Fibroblast of lung (primary cell): ENCODE measurements at regions not wholly inside any gene's neighbourhood (a gene's known extent, or its start where the extent isn't known, plus 50 kb on each side); places are given as distances from the start of the nearest gene placed in this dataset.

Experiments used
- DNase-seq, 2 donors: peaks; one replicate each; pipeline versions ENCODE4 v3.0.0 to v3.0.0-alpha.2; 2010; ENCODE audit warnings: low read depth in 2 of 2
- H2AFZ ChIP-seq: 2 replicates; pipeline ENCODE4 v1.5.1; 2012; ENCODE audit warnings: low read length, control low read depth, inconsistent platforms
- H3K27ac ChIP-seq: 2 replicates; pipeline ENCODE4 v1.5.1; 2011; ENCODE audit warnings: low read length, control low read depth; ENCODE audit not compliant: insufficient read depth
- H3K27me3 ChIP-seq: 2 replicates; pipeline ENCODE4 v1.5.1; 2011; ENCODE audit warnings: mild to moderate bottlenecking, low read length; ENCODE audit not compliant: control insufficient read depth, insufficient read depth
- H3K36me3 ChIP-seq: 2 replicates; pipeline ENCODE4 v1.5.1; 2011; ENCODE audit warnings: low read length; ENCODE audit not compliant: control insufficient read depth, insufficient read depth
- H3K4me1 ChIP-seq: 2 replicates; pipeline ENCODE4 v1.5.1; 2011; ENCODE audit warnings: low read length; ENCODE audit not compliant: control insufficient read depth, insufficient read depth; ENCODE audit errors: extremely low read depth
- H3K4me2 ChIP-seq: 2 replicates; pipeline ENCODE4 v1.5.1; 2011; ENCODE audit warnings: low read length, control low read depth; ENCODE audit not compliant: insufficient read depth; ENCODE audit errors: extremely low read depth
- H3K4me3 ChIP-seq, 4 experiments: fragments of 200-600 bp in 1 of 4; sonication (generic) in 1 of 4; replicated peaks in 1 of 4; 2 replicates each; pipeline ENCODE4 v1.5.1; 2011 to 2016; ENCODE audit warnings: low read length in 4 of 4, low read depth in 3 of 4, mild to moderate bottlenecking in 3 of 4, control low read depth in 2 of 4, inconsistent platforms in 1 of 4, mixed read lengths in 1 of 4; ENCODE audit not compliant: insufficient read depth in 1 of 4; ENCODE audit errors: control extremely low read depth in 1 of 4
- H3K79me2 ChIP-seq: 2 replicates; pipeline ENCODE4 v1.5.1; 2012; ENCODE audit warnings: mild to moderate bottlenecking, low read length, inconsistent platforms; ENCODE audit not compliant: control insufficient read depth, insufficient read depth
- H3K9ac ChIP-seq: 2 replicates; pipeline ENCODE4 v1.5.1; 2011; ENCODE audit warnings: mild to moderate bottlenecking, low read length, control low read depth; ENCODE audit not compliant: insufficient read depth
- H3K9me3 ChIP-seq: 2 replicates; pipeline ENCODE4 v1.5.1; 2012; ENCODE audit warnings: low read depth, low read length; ENCODE audit not compliant: control insufficient read depth, insufficient read depth
- H4K20me1 ChIP-seq: 2 replicates; pipeline ENCODE4 v1.5.1; 2011; ENCODE audit warnings: low read length; ENCODE audit not compliant: control insufficient read depth, insufficient read depth; ENCODE audit errors: extremely low read depth
- CTCF ChIP-seq, 2 donors: IDR thresholded peaks in 1 of 2; conservative IDR thresholded peaks in 1 of 2; 1 replicate in 1 of 2; 2 replicates in 1 of 2; pipeline ENCODE4 v1.5.1; 2011 to 2012; ENCODE audit warnings: low read length in 2 of 2, control low read depth in 1 of 2, inconsistent platforms in 1 of 2, low read depth in 1 of 2, mild to moderate bottlenecking in 1 of 2
- EZH2 ChIP-seq: IDR thresholded peaks from 2 replicates; pipeline ENCODE4 v1.5.1; 2012; ENCODE audit warnings: low read length, control low read depth, mild to moderate bottlenecking; ENCODE audit errors: missing control alignments

GRCh38 chr1:187721216-187721615 is 892.5 kb downstream of the PLA2G4A start:
- no peaks in the 10 kb centered on the region for H3K27me3 ChIP-seq
- H3K4me3 ChIP-seq, result no peak overlapping the region
- TF ChIP-seq EZH2 (no peak), CTCF (conservative IDR thresholded peaks at IDR 0.05 in 1 of 2, IDR thresholded peaks at IDR 0.05 in 1 of 2; ENCODE audit: low read depth in 1 of 2, low read length in 2 of 2) (no peak)
- no peak overlapping the region for H2AFZ ChIP-seq
- DNase-seq, result no peak
- no peaks in the 10 kb centered on the region for H4K20me1 ChIP-seq
- no peaks in the 10 kb centered on the region for H3K9me3 ChIP-seq
- no peak overlapping the region for H3K9ac ChIP-seq
- no peaks in the 10 kb centered on the region for H3K36me3 ChIP-seq
- no peak overlapping the region for H3K27ac ChIP-seq
- no peak overlapping the region for H3K4me2 ChIP-seq
- no peaks in the 10 kb centered on the region for H3K4me1 ChIP-seq
- H3K79me2 ChIP-seq, result no peaks in the 10 kb centered on the region

GRCh38 chr1:187725216-187725615 is 896.5 kb downstream of the PLA2G4A start:
- Histone ChIP-seq H3K4me1 (no peaks in the 10 kb centered on the region), H3K27ac (no peak overlapping the region), H3K4me3 (no peak overlapping the region), H3K27me3 (no peaks in the 10 kb centered on the region), H4K20me1 (no peaks in the 10 kb centered on the region), H3K9me3 (no peaks in the 10 kb centered on the region), H3K9ac (no peak overlapping the region), H3K4me2 (no peak overlapping the region), H2AFZ (no peak overlapping the region), H3K36me3 (no peaks in the 10 kb centered on the region), H3K79me2 (no peaks in the 10 kb centered on the region)
- TF ChIP-seq CTCF (conservative IDR thresholded peaks at IDR 0.05 in 1 of 2, IDR thresholded peaks at IDR 0.05 in 1 of 2; ENCODE audit: low read depth in 1 of 2, low read length in 2 of 2) (no peak), EZH2 (no peak)
- DNase-seq, result no peak

- no peak for TF ChIP-seq EZH2
- no peak for TF ChIP-seq CTCF (conservative IDR thresholded peaks at IDR 0.05 in 1 of 2, IDR thresholded peaks at IDR 0.05 in 1 of 2; ENCODE audit: low read depth in 1 of 2, low read length in 2 of 2)
- DNase-seq, result no peak
- Histone ChIP-seq H3K4me2 (no peak overlapping the region), H3K9ac (no peak overlapping the region), H4K20me1 (no peaks in the 10 kb centered on the region), H3K79me2 (no peaks in the 10 kb centered on the region), H3K9me3 (no peaks in the 10 kb centered on the region), H3K36me3 (no peaks in the 10 kb centered on the region), H3K4me1 (no peaks in the 10 kb centered on the region), H2AFZ (no peak overlapping the region), H3K27me3 (no peaks in the 10 kb centered on the region), H3K4me3 (no peak overlapping the region), H3K27ac (no peak overlapping the region)
These were observed 904.5 kb downstream of the PLA2G4A start for GRCh38 chr1:187733232-187733631.
